ENCODE measurements at regions not wholly inside any gene's neighbourhood (a gene's known extent, or its start where the extent isn't known, plus 50 kb on each side); places are given as distances from the start of the nearest gene placed in this dataset.

DNA sequence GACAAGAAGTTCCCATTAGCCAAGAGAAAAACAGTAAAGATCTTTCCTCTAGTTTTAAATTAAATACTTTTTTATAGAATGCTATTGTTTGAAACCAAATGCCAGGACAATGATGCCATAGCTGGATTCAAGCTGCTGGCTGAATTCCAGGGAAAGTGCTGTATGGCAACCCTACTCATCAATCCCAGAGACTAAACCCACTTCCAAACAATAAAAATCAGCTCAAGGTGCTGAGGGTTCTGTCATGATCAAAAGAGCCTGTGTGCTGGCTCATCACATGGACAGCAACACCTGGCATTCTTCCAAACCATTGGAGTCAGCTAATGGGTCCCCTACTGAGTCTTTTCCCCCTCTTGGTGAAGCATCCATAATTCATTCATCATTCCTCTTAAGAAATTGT lies 53.7 kb upstream of the PARD3B start:
- Histone ChIP-seq H3K9me3 (no peaks in the 10 kb centered on the region), H3K4me3 (no peak overlapping the region), H3K27me3 (no peaks in the 10 kb centered on the region), H3K36me3 (no peaks in the 10 kb centered on the region), H3K4me1 (no peaks in the 10 kb centered on the region), H3K27ac (no peak overlapping the region)
- in situ Hi-C loops (cut with MboI; ENCODE audit: low pct_ligation_motif_present in 1 of 4, low pct_unique_long_range_greater_than_20kb in 1 of 4, low sequenced_read_pairs in 3 of 4): no loop called here
- TF ChIP-seq POLR2AphosphoS5 (IDR thresholded peaks at IDR 0.05): no peak
- no peak for TF ChIP-seq EP300 (IDR thresholded peaks at IDR 0.05; ENCODE audit: low read depth)
- TF ChIP-seq, protein P1, sequence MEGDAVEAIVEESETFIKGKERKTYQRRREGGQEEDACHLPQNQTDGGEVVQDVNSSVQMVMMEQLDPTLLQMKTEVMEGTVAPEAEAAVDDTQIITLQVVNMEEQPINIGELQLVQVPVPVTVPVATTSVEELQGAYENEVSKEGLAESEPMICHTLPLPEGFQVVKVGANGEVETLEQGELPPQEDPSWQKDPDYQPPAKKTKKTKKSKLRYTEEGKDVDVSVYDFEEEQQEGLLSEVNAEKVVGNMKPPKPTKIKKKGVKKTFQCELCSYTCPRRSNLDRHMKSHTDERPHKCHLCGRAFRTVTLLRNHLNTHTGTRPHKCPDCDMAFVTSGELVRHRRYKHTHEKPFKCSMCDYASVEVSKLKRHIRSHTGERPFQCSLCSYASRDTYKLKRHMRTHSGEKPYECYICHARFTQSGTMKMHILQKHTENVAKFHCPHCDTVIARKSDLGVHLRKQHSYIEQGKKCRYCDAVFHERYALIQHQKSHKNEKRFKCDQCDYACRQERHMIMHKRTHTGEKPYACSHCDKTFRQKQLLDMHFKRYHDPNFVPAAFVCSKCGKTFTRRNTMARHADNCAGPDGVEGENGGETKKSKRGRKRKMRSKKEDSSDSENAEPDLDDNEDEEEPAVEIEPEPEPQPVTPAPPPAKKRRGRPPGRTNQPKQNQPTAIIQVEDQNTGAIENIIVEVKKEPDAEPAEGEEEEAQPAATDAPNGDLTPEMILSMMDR (IDR thresholded peaks at IDR 0.05): no peak
- no peak for TF ChIP-seq POLR2A (IDR thresholded peaks at IDR 0.05)
- intact Hi-C loops (cut with DNase I; ENCODE audit: low total_unique reads): no loop called here
- no peak for DNase-seq

DNA sequence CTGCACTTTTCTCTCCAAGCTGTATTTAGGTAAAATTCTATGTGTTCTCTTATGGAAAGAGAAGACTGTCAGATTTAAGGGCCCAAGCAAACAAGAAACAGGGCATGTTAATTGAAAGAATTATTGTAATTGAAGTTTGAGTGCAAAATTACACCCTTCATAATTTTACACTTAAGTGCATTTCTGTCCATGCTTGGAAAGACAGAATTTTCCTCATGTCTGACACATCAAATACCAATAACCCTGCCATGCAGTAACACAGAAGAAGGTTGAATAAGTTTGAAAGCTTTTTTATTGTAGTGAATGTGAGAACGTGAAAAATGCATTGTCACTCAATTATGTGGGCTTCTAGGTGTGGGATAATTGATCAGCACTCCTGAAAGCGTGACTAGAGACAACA lies 52.9 kb upstream of the PARD3B start:
- H3K4me3 ChIP-seq: no peak overlapping the region
- 71 to 72% methylated on average over 2 of the region's 2 CpGs for WGBS, 2 donors (ENCODE audit: low coverage in 1 of 2)
- H3K36me3 ChIP-seq: no peaks in the 10 kb centered on the region
- no peaks in the 10 kb centered on the region for H3K9me3 ChIP-seq
- H3K27ac ChIP-seq: no peak overlapping the region
- TF ChIP-seq, protein P1 (IDR thresholded peaks at IDR 0.05): no peak
- TF ChIP-seq POLR2A (IDR thresholded peaks at IDR 0.05) (no peak), EP300 (IDR thresholded peaks at IDR 0.05; ENCODE audit: low read depth) (no peak), POLR2AphosphoS5 (IDR thresholded peaks at IDR 0.05) (no peak)
- in situ Hi-C loops (cut with MboI; ENCODE audit: low pct_ligation_motif_present in 1 of 4, low pct_unique_long_range_greater_than_20kb in 1 of 4, low sequenced_read_pairs in 3 of 4): no loop called here
- intact Hi-C loops (cut with DNase I; ENCODE audit: low total_unique reads): no loop called here
- no peaks in the 10 kb centered on the region for H3K4me1 ChIP-seq
- no peaks in the 10 kb centered on the region for H3K27me3 ChIP-seq
- no peak for DNase-seq

DNA sequence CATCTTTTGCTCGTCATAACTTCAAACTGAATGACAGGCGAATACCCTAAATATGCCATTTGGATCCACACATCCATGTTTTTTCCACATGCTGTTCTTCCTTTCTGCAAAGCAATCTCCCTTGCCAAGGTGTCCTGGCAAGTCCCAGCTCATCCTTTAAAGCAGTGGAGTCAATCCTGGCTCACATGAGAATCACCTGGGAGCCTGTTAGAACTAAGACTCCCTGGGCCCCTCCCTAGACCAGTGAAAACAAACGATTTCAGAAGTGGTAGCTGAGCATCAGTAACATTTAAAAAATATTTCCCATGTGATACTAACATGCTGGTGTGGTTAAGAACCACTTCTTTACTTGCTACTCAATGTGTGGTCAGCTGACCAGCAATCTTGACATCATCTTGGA lies 50.6 kb upstream of the PARD3B start:
- Histone ChIP-seq H3K36me3 (no peaks in the 10 kb centered on the region), H3K4me3 (no peak overlapping the region), H3K27me3 (no peaks in the 10 kb centered on the region), H3K9me3 (no peaks in the 10 kb centered on the region), H3K27ac (no peak overlapping the region), H3K4me1 (no peaks in the 10 kb centered on the region)
- in situ Hi-C loops (cut with MboI; ENCODE audit: low pct_ligation_motif_present in 1 of 4, low pct_unique_long_range_greater_than_20kb in 1 of 4, low sequenced_read_pairs in 3 of 4): no loop called here
- TF ChIP-seq EP300 (IDR thresholded peaks at IDR 0.05; ENCODE audit: low read depth) (no peak), POLR2AphosphoS5 (IDR thresholded peaks at IDR 0.05) (no peak), POLR2A (IDR thresholded peaks at IDR 0.05) (no peak)
- TF ChIP-seq, protein P1 (IDR thresholded peaks at IDR 0.05): no peak
- WGBS, 2 donors (ENCODE audit: low coverage in 1 of 2): 63 to 100% methylated on average over 2 to 3 of the region's 3 CpGs
- no peak for DNase-seq
- intact Hi-C loops (cut with DNase I; ENCODE audit: low total_unique reads): no loop called here

DNA sequence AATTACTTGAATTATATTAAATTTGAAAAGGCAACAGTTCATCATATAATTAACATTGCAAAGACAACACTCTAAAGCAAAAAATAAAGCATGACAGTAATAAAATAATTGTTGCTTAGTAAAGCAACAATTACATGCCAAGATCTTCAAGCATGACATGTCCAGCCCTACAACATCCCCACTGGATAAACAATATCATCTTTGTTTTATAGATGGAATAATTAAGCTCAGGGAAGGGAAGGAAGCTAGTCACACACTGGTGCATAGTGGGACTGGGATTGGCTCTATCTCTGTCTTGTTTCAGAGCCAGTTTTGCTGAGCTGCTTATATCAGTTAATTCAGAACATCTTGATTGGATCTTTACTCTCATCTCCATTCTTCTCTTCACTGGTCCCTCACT lies 49.9 kb upstream of the PARD3B start:
- in situ Hi-C loops (cut with MboI; ENCODE audit: low pct_ligation_motif_present in 1 of 4, low pct_unique_long_range_greater_than_20kb in 1 of 4, low sequenced_read_pairs in 3 of 4) (no loop called here), intact Hi-C loops (cut with DNase I; ENCODE audit: low total_unique reads) (no loop called here)
- Histone ChIP-seq H3K36me3 (no peaks in the 10 kb centered on the region), H3K4me1 (no peaks in the 10 kb centered on the region), H3K4me3 (no peak overlapping the region), H3K9me3 (no peaks in the 10 kb centered on the region), H3K27ac (no peak overlapping the region), H3K27me3 (no peaks in the 10 kb centered on the region)
- no peak for DNase-seq
- TF ChIP-seq POLR2AphosphoS5 (IDR thresholded peaks at IDR 0.05): no peak
- TF ChIP-seq POLR2A (IDR thresholded peaks at IDR 0.05): no peak
- no peak for TF ChIP-seq EP300 (IDR thresholded peaks at IDR 0.05; ENCODE audit: low read depth)
- TF ChIP-seq, protein P1 (IDR thresholded peaks at IDR 0.05): no peak
